Parathyroid adenoma (tissue), 2 donors: ENCODE measurements at regions not wholly inside any gene's neighbourhood (a gene's known extent, or its start where the extent isn't known, plus 50 kb on each side); places are given as distances from the start of the nearest gene placed in this dataset.

Source experiments
- H2AFZ ChIP-seq: fragments of 300-600 bp; sonication (generic); one replicate; pipeline ENCODE4 v1.7.0; 2017; ENCODE audit warnings: antibody characterized with exemption, mild to moderate bottlenecking
- H3K27ac ChIP-seq: fragments of 300-600 bp; sonication (generic); one replicate; pipeline ENCODE4 v1.7.0; 2017
- H3K27me3 ChIP-seq: fragments of 300-600 bp; sonication (generic); one replicate; pipeline ENCODE4 v1.7.0; 2017; ENCODE audit warnings: low read length; ENCODE audit not compliant: control insufficient read depth, insufficient read depth
- H3K36me3 ChIP-seq: fragments of 300-600 bp; sonication (generic); one replicate; pipeline ENCODE4 v1.7.0; 2017; ENCODE audit warnings: low read length; ENCODE audit not compliant: control insufficient read depth, insufficient read depth
- H3K4me1 ChIP-seq: fragments of 300-600 bp; sonication (generic); one replicate; pipeline ENCODE4 v1.7.0; 2017; ENCODE audit warnings: control low read depth
- H3K4me2 ChIP-seq: fragments of 300-600 bp; sonication (generic); one replicate; pipeline ENCODE4 v1.7.0; 2017; ENCODE audit warnings: low read length
- H3K4me3 ChIP-seq: fragments of 300-600 bp; sonication (generic); one replicate; pipeline ENCODE4 v1.7.0; 2017; ENCODE audit warnings: low read depth, low read length
- H3K79me2 ChIP-seq: fragments of 300-600 bp; sonication (generic); one replicate; pipeline ENCODE4 v1.7.0; 2017; ENCODE audit warnings: control low read depth
- H3K9ac ChIP-seq: fragments of 300-600 bp; sonication (generic); one replicate; pipeline ENCODE4 v1.7.0; 2017; ENCODE audit warnings: mild to moderate bottlenecking
- H3K9me3 ChIP-seq: fragments of 300-600 bp; sonication (generic); one replicate; pipeline ENCODE4 v1.7.0; 2017; ENCODE audit warnings: low read length; ENCODE audit not compliant: control insufficient read depth
- CTCF ChIP-seq: fragments of 300-600 bp; sonication (generic); IDR thresholded peaks from one replicate; pipeline ENCODE4 v1.7.0; 2017; ENCODE audit warnings: antibody characterized with exemption, mild to moderate bottlenecking
- donor health status: primary hyperparathyroidism.

GRCh38 chr6:54700158-54700557 is 146.4 kb upstream of the FAM83B start:
- Histone ChIP-seq H3K4me2 (no peak overlapping the region), H2AFZ (no peak overlapping the region), H3K27ac (no peak overlapping the region), H3K4me3 (no peak overlapping the region), H3K79me2 (no peaks in the 10 kb centered on the region), H3K4me1 (no peaks in the 10 kb centered on the region), H3K9me3 (no peaks in the 10 kb centered on the region), H3K27me3 (no peaks in the 10 kb centered on the region), H3K9ac (no peak overlapping the region), H3K36me3 (no peaks in the 10 kb centered on the region)
- no peak for TF ChIP-seq CTCF

GRCh38 chr6:54702772-54703171 is 143.8 kb upstream of the FAM83B start:
- Histone ChIP-seq H3K27me3 (no peaks in the 10 kb centered on the region), H3K4me3 (no peak overlapping the region), H3K4me1 (no peaks in the 10 kb centered on the region), H3K4me2 (no peak overlapping the region), H3K9ac (no peak overlapping the region), H3K36me3 (no peaks in the 10 kb centered on the region), H3K27ac (no peak overlapping the region), H2AFZ (no peak overlapping the region), H3K9me3 (no peaks in the 10 kb centered on the region), H3K79me2 (no peaks in the 10 kb centered on the region)
- no peak for TF ChIP-seq CTCF

- Histone ChIP-seq H3K36me3 (no peaks in the 10 kb centered on the region), H3K4me2 (no peak overlapping the region), H3K27ac (no peak overlapping the region), H3K27me3 (no peaks in the 10 kb centered on the region), H3K9me3 (no peaks in the 10 kb centered on the region), H3K4me3 (no peak overlapping the region), H3K9ac (no peak overlapping the region), H3K4me1 (no peaks in the 10 kb centered on the region), H3K79me2 (no peaks in the 10 kb centered on the region), H2AFZ (no peak overlapping the region)
- TF ChIP-seq CTCF, result no peak
These were observed 140.2 kb upstream of the FAM83B start for GRCh38 chr6:54706391-54706790.

GRCh38 chr6:54706844-54707605 is 139.5 kb upstream of the FAM83B start:
- Histone ChIP-seq H3K9me3 (no peaks in the 10 kb centered on the region), H3K4me3 (no peak overlapping the region), H3K9ac (no peak overlapping the region), H3K4me2 (no peak overlapping the region), H3K36me3 (no peaks in the 10 kb centered on the region), H2AFZ (no peak overlapping the region), H3K27me3 (no peaks in the 10 kb centered on the region), H3K79me2 (no peaks in the 10 kb centered on the region), H3K4me1 (no peaks in the 10 kb centered on the region), H3K27ac (no peak overlapping the region)
- no peak for TF ChIP-seq CTCF

GRCh38 chr6:54710456-54710855 is 136.1 kb upstream of the FAM83B start:
- H3K4me1 ChIP-seq, result no peaks in the 10 kb centered on the region
- H3K4me3 ChIP-seq, result no peak overlapping the region
- no peak for TF ChIP-seq CTCF
- H3K4me2 ChIP-seq, result no peak overlapping the region
- no peaks in the 10 kb centered on the region for H3K27me3 ChIP-seq
- H3K9ac ChIP-seq, result no peak overlapping the region
- H2AFZ ChIP-seq, result no peak overlapping the region
- H3K9me3 ChIP-seq, result no peaks in the 10 kb centered on the region
- no peak overlapping the region for H3K27ac ChIP-seq
- no peaks in the 10 kb centered on the region for H3K36me3 ChIP-seq
- H3K79me2 ChIP-seq, result no peaks in the 10 kb centered on the region
